Omental fat pad (tissue), 3 donors: ENCODE measurements at regions not wholly inside any gene's neighbourhood (a gene's known extent, or its start where the extent isn't known, plus 50 kb on each side); places are given as distances from the start of the nearest gene placed in this dataset.
"Not testable (repeated sequence)": the region's sequence is repeated elsewhere in the genome, so short reads cannot be mapped to it uniquely, and the experiment has no call there.

Experiments used
- ATAC-seq: fragments of 150-250 bp; one replicate; pipeline ENCODE4 v1.9.1; 2016; ENCODE audit warnings: mild to moderate bottlenecking, moderate library complexity; ENCODE audit not compliant: low FRiP score
- DNase-seq: peaks from one replicate; pipeline ENCODE4 v3.0.0-alpha.2; 2019; ENCODE audit warnings: low spot score
- TF ChIP-seq, protein P1 (sequence below), 3 donors: fragments of 450-650 bp; IDR thresholded peaks; one replicate each; pipeline ENCODE4 v1.5.1; 2016 to 2017; ENCODE audit warnings: antibody characterized with exemption in 3 of 3, mild to moderate bottlenecking in 3 of 3, moderate library complexity in 2 of 3

DNA sequence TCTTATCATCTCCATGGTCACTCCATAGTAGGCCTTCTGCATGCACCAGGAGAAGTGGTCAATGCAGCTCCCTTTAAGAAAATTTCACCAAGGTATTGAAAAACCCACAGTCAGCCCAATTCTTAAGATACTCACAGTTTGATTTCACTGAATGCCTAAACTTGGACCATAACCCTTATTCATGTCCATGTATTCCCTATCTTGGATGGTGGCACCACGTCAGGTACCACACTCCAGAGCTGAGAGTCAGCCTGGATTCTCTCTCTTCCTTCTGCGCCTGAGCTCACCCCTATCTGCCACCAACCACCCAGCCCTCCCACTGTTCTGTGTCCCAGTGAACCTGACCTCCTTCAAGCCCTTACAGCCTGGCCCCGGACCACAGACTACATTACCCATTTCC, 183.2 kb upstream of the NR2F2 start:
- TF ChIP-seq, protein P1, sequence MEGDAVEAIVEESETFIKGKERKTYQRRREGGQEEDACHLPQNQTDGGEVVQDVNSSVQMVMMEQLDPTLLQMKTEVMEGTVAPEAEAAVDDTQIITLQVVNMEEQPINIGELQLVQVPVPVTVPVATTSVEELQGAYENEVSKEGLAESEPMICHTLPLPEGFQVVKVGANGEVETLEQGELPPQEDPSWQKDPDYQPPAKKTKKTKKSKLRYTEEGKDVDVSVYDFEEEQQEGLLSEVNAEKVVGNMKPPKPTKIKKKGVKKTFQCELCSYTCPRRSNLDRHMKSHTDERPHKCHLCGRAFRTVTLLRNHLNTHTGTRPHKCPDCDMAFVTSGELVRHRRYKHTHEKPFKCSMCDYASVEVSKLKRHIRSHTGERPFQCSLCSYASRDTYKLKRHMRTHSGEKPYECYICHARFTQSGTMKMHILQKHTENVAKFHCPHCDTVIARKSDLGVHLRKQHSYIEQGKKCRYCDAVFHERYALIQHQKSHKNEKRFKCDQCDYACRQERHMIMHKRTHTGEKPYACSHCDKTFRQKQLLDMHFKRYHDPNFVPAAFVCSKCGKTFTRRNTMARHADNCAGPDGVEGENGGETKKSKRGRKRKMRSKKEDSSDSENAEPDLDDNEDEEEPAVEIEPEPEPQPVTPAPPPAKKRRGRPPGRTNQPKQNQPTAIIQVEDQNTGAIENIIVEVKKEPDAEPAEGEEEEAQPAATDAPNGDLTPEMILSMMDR (IDR thresholded peaks at IDR 0.05): no peak
- no peak for DNase-seq
- no peak for ATAC-seq

DNA sequence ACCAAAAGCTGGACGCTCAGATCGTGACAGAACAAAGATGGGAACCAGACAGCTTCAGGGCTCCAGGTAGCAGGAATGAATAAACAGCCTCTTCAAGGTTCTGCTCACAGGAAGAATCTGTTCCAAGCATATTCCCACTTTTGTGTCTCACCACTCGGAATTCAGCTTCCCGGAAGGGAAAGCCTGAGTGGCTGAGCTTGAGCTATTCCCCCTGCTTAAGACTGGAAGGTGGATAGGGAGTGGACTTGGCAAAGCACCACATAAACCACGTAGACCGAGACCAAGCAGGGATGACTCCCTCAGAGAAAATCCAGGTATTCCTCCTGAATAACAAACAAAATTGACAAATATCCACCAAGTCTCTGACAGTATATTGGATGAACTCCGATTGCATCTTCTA, 180.2 kb upstream of the NR2F2 start:
- ATAC-seq: peak; percentile 54

DNA sequence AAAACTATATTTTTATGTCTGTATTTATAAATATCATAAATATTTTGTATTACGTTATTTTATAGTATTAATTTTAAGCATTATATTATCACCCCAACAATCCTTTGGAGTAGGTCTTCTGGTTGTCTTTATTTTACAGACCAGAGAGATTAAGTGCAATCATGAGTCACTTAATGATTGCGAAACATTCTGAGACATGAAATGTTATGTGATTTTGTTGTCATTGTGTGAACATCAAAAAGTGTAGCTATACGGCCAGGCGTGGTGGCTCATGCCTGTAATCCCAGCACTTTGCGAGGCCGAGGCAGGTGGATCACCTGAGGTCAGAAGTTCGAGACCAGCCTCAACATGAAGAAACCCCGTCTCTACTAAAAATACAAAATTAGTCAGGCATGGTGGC, 178.8 kb upstream of the NR2F2 start:
- not testable (repeated sequence) for DNase-seq, ATAC-seq

More for the DNA sequence above, 180.2 kb upstream of the NR2F2 start:
- DNase-seq: no peak
- TF ChIP-seq, protein P1 (IDR thresholded peaks at IDR 0.05): no peak

DNA sequence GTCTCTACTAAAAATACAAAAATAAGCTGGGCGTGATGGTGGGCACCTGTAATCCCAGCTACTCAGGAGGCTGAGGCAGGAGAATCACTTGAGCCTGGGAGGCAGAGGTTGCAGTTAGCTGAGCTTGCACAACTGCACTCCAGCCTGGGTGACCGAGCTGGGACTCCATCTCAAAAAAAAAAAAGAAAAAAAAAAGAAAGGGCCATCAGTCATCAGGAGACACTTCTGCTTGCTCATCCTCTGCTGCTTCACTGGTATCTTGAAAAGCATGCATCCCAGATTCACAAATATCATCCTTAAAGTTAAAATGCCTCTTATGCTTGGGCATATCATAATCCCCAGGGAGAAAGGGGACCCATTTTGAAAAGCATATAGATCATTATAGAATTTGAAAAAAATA, 176.6 kb upstream of the NR2F2 start:
- no peak for DNase-seq
- TF ChIP-seq, protein P1 (IDR thresholded peaks at IDR 0.05): no peak
- ATAC-seq: no peak

DNA sequence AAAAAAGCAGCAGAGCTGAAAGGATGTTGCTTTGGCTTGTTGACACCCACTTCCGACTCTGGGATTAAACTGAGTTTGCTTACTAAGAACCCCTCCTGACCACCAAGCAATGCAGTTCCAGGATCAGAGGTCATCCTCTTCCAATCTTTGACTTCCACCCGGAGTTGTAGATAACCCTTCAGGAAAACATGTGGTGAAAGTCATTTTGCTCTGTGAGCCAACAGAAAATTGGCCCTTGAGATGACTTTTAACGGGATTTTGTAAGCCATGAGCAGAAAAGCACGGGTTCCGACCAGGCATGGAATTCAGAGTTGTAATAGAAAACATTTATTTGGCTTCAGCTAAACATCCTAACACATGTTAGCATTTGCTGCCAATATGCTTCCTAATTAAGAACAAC, 171.6 kb upstream of the NR2F2 start:
- DNase-seq: no peak
- ATAC-seq: no peak
- TF ChIP-seq, protein P1 (IDR thresholded peaks at IDR 0.05): no peak

DNA sequence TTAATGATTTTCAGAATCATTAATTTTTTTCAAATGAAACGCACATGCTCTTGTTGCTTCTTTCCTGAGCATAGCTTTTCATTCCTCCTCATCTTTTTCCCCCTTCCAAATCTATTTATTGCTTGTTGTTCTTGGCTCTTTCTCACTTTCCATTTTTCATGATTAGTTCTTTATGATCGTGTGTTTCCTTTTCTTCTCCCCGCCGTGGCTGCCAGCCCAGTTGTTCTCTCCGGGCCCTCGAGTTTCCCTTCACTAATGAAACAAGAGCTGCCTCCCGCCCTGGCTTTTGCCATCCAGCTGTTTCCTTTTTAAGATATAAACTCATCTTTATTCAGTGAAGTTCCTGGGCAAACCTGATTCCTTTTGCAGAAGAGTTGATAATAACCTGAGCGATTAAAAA, 170.2 kb upstream of the NR2F2 start:
- DNase-seq: no peak
- TF ChIP-seq, protein P1 (IDR thresholded peaks at IDR 0.05): no peak
- no peak for ATAC-seq

DNA sequence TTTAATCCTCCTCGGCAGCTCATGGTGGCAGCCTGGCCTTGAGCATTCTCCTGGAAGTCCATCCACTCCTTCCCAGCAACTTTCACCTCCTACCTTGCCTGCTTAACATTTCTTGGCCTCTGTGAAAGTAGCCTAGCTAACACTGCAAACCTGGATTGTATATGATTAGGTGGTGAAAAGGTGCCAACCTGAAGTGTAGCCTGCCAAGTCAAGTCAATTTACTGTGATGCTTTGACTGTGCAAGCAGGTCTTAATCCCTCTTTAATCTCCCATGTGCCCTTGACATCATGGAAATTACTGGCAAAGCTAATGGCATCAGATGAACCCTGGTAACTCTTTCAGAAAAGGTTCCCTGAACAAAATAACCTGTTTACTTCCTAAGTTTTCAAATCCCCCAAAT, 169.7 kb upstream of the NR2F2 start:
- TF ChIP-seq, protein P1 (IDR thresholded peaks at IDR 0.05): no peak
- ATAC-seq (no peak), DNase-seq (no peak)

DNA sequence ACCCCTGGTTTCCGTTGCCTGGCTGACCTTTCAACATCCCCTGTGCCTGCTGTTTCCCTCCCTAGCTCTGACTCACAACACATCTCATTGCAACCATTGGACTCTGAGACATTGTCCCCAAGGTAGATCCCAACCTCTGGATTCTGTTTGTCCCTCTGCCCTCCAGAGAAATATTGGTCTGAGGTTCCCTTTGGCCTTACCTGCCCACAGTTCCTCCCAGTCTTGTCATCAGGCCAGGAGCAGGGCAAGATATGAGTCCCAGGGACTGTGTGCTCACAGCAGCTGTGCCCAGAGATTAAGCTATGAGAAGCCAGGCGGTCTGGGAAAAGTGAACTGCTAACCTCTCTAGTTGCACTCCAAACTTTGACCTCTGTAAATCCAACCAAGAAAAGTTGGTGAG, 168.2 kb upstream of the NR2F2 start:
- TF ChIP-seq, protein P1 (IDR thresholded peaks at IDR 0.05): no peak
- DNase-seq: no peak
- ATAC-seq: no peak
